Muscle layer of duodenum (tissue), 2 donors: ENCODE measurements at regions not wholly inside any gene's neighbourhood (a gene's known extent, or its start where the extent isn't known, plus 50 kb on each side); places are given as distances from the start of the nearest gene placed in this dataset.

ENCODE experiments used
- H3K27ac ChIP-seq: one replicate; pipeline ENCODE4 v1.7.0; 2013; ENCODE audit warnings: mild to moderate bottlenecking, low read length
- H3K27me3 ChIP-seq: one replicate; pipeline ENCODE4 v1.7.0; 2013; ENCODE audit warnings: low read depth, mild to moderate bottlenecking, control low read depth, low read length
- H3K36me3 ChIP-seq, 2 donors: one replicate each; pipeline ENCODE4 v1.7.0; 2013; ENCODE audit warnings: low read length in 2 of 2, control low read depth in 1 of 2, mild to moderate bottlenecking in 1 of 2; ENCODE audit not compliant: insufficient read depth in 2 of 2, control insufficient read depth in 1 of 2
- H3K4me1 ChIP-seq, 2 donors: one replicate each; pipeline ENCODE4 v1.7.0; 2013; ENCODE audit warnings: low read length in 2 of 2, mild to moderate bottlenecking in 2 of 2, control low read depth in 1 of 2, moderate library complexity in 1 of 2; ENCODE audit not compliant: insufficient read depth in 2 of 2, control insufficient read depth in 1 of 2
- H3K4me3 ChIP-seq, 2 donors: one replicate each; pipeline ENCODE4 v1.7.0; 2013; ENCODE audit warnings: low read length in 2 of 2, low read depth in 1 of 2, mild to moderate bottlenecking in 1 of 2
- H3K9me3 ChIP-seq, 2 donors: one replicate each; pipeline ENCODE4 v1.7.0; 2013; ENCODE audit warnings: low read length in 2 of 2, control low read depth in 1 of 2, mild to moderate bottlenecking in 1 of 2; ENCODE audit not compliant: control insufficient read depth in 1 of 2
- donor health status: healthy.

- H3K9me3 ChIP-seq: no peaks in the 10 kb centered on the region
- H3K27ac ChIP-seq: no peak overlapping the region
- H3K27me3 ChIP-seq: no peaks in the 10 kb centered on the region
- H3K4me3 ChIP-seq: no peak overlapping the region
- H3K4me1 ChIP-seq: no peaks in the 10 kb centered on the region
- H3K36me3 ChIP-seq: no peaks in the 10 kb centered on the region
Measured at GRCh38 chr3:102571720-102572384, 137.0 kb downstream of the ZPLD1 start.

- Histone ChIP-seq H3K9me3 (no peaks in the 10 kb centered on the region), H3K4me3 (no peak overlapping the region), H3K27me3 (no peaks in the 10 kb centered on the region), H3K36me3 (no peaks in the 10 kb centered on the region), H3K4me1 (no peaks in the 10 kb centered on the region), H3K27ac (no peak overlapping the region)
Measured at GRCh38 chr3:102573483-102574028, 138.7 kb downstream of the ZPLD1 start.

- no peaks in the 10 kb centered on the region for H3K4me1 ChIP-seq
- H3K9me3 ChIP-seq: no peaks in the 10 kb centered on the region
- no peaks in the 10 kb centered on the region for H3K27me3 ChIP-seq
- no peak overlapping the region for H3K4me3 ChIP-seq
- H3K27ac ChIP-seq: no peak overlapping the region
- no peaks in the 10 kb centered on the region for H3K36me3 ChIP-seq
Measured at GRCh38 chr3:102574355-102574754, 139.5 kb downstream of the ZPLD1 start.

GRCh38 chr3:102576651-102577050 is 141.8 kb downstream of the ZPLD1 start:
- no peaks in the 10 kb centered on the region for H3K27me3 ChIP-seq
- H3K27ac ChIP-seq: no peak overlapping the region
- H3K4me1 ChIP-seq: no peaks in the 10 kb centered on the region
- H3K9me3 ChIP-seq: no peaks in the 10 kb centered on the region
- H3K4me3 ChIP-seq: no peak overlapping the region
- no peaks in the 10 kb centered on the region for H3K36me3 ChIP-seq

GRCh38 chr3:102577082-102577789 is 142.4 kb downstream of the ZPLD1 start:
- H3K4me3 ChIP-seq: no peak overlapping the region
- no peaks in the 10 kb centered on the region for H3K9me3 ChIP-seq
- no peak overlapping the region for H3K27ac ChIP-seq
- no peaks in the 10 kb centered on the region for H3K36me3 ChIP-seq
- H3K27me3 ChIP-seq: no peaks in the 10 kb centered on the region
- no peaks in the 10 kb centered on the region for H3K4me1 ChIP-seq

GRCh38 chr3:102580760-102581159 is 145.9 kb downstream of the ZPLD1 start:
- no peaks in the 10 kb centered on the region for H3K27me3 ChIP-seq
- no peak overlapping the region for H3K27ac ChIP-seq

GRCh38 chr3:102586485-102586884 is 151.7 kb downstream of the ZPLD1 start:
- Histone ChIP-seq H3K27ac (no peak overlapping the region), H3K4me3 (no peak overlapping the region), H3K4me1 (no peaks in the 10 kb centered on the region), H3K9me3 (peaks cover 0 to 3% of the 10 kb centered on the region in 2 donors), H3K27me3 (no peaks in the 10 kb centered on the region), H3K36me3 (no peaks in the 10 kb centered on the region)

More at GRCh38 chr3:102580760-102581159, 145.9 kb downstream of the ZPLD1 start:
- Histone ChIP-seq H3K4me1 (no peaks in the 10 kb centered on the region), H3K9me3 (no peaks in the 10 kb centered on the region), H3K4me3 (no peak overlapping the region), H3K36me3 (no peaks in the 10 kb centered on the region)

- Histone ChIP-seq H3K9me3 (peaks cover 0 to 3% of the 10 kb centered on the region in 2 donors), H3K36me3 (no peaks in the 10 kb centered on the region), H3K4me3 (no peak overlapping the region), H3K27ac (no peak overlapping the region), H3K27me3 (no peaks in the 10 kb centered on the region), H3K4me1 (no peaks in the 10 kb centered on the region)
Measured at GRCh38 chr3:102593812-102594602, 159.2 kb downstream of the ZPLD1 start.

GRCh38 chr3:102595057-102595456 is 160.2 kb downstream of the ZPLD1 start:
- no peaks in the 10 kb centered on the region for H3K36me3 ChIP-seq
- H3K27me3 ChIP-seq: no peaks in the 10 kb centered on the region
- peaks cover 0 to 3% of the 10 kb centered on the region in 2 donors for H3K9me3 ChIP-seq
- H3K4me3 ChIP-seq: no peak overlapping the region
- H3K27ac ChIP-seq: no peak overlapping the region
- H3K4me1 ChIP-seq: no peaks in the 10 kb centered on the region

GRCh38 chr3:102599819-102600576 is 165.2 kb downstream of the ZPLD1 start:
- Histone ChIP-seq H3K36me3 (no peaks in the 10 kb centered on the region), H3K27ac (no peak overlapping the region), H3K27me3 (no peaks in the 10 kb centered on the region), H3K9me3 (no peaks in the 10 kb centered on the region), H3K4me3 (no peak overlapping the region), H3K4me1 (no peaks in the 10 kb centered on the region)
